AG08395 (cell line): ENCODE measurements at regions not wholly inside any gene's neighbourhood (a gene's known extent, or its start where the extent isn't known, plus 50 kb on each side); places are given as distances from the start of the nearest gene placed in this dataset.

Source experiments
- DNase-seq: peaks from one replicate; pipeline ENCODE4 v3.0.0; 2012; ENCODE audit warnings: mixed read lengths, low spot score

DNA sequence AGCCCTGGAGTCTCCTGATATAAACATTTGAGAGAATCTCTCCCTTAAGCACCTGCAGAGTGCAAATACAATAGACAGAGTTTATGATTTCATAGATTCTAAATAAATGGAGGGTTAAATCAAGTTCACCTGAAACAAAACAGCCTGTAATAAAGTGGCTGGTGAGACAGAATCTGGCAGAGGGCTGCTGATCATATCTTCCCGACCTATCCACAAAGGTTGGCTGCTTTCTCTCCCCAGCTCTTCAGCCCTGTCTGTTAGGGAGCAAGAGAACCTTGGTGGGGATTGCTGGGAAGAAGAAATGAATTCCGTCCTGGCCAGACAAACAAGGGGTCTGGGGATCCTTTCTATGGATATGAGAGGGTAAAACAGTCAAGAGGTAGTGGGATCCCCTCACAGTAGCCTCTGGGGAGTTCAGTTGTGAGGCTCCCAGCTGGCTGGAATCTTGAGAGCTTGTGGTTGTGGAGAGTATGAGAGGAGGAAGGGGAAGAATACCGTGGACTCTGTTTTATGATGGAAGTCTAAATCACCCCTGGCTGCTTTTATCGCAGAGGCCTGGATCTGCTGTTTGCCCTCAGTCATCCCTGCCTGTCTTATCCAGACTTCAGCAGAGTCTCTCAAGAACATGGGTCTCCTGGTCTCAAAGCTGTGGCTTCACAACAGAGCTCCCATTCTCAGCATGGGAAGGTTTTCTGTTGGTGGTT is 451.3 kb downstream of the NTRK3 start:
- DNase-seq: no peak

DNA sequence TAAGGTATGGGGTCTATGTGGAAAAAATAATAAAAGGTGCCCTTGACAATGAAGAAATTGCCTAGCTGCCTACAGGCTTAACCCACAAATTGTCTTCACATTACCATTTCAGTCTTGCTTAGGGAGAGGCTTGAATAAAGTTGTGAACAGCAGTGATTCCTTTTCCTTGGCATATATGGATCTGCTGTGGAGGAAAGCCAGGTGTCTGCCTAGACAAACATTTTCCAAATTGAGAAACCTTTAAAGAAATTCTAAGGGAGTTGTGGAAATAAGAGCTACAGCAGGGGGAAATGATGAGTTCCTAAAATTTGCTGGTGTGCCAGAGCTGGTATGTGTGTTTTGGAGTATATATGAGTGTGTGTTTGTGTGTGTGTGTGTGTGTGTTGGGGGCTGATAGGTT is 452.1 kb downstream of the NTRK3 start:
- no peak for DNase-seq

DNA sequence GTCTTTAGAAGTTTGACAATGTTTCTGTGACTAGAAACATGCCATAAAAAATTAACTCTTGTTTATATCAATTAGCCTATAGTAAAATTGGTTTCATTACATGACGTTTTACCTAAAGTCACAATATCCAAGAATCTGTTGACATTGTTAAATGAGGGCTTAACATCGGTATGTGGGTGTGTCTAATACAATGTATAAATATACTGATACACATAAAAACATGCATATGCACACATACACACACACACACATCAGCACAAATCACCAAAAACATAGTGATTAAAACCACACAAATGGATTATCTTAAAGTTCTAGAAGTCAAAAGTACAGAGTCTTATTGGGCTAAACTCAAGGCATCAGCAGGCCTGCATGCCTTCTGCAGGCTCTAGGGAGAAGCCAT is 456.7 kb downstream of the NTRK3 start:
- no peak for DNase-seq

DNA sequence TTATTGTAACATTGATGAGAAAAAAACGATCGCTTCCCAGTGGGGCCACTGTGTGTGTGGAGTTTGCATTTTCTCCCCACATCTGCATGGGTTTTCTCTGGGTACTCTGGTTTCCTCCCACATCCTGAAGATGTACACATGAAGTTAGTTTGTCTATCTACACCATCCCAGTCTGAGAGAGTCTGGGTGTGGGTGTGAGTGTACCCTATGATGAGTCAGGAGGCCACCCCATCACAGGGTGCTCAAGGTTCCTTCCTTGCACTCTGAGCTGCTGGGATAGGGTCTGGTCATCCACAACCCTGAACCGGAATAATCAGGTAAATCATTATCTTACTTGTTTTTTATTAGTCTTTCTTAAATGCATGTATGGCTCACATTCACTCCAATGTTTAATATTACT is 457.1 kb downstream of the NTRK3 start:
- DNase-seq: no peak

DNA sequence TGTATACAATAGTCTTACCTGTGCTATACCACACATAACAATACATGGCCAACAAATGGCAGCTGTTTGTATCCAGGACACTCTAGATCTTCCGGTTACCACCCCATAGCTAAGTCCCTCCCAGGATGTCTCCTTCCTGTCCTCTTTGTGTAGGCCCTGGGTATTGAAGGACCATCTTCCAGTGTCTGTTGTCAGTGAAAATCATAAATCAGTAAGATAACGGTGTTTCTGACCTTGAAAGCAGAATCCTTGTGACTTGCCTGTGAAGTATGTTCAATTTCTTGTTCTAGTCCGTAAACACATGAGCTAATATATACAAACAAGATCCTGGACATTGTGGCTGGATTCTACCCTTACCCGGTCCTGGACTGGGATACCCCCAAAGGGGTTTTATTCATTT is 462.8 kb downstream of the NTRK3 start:
- no peak for DNase-seq

DNA sequence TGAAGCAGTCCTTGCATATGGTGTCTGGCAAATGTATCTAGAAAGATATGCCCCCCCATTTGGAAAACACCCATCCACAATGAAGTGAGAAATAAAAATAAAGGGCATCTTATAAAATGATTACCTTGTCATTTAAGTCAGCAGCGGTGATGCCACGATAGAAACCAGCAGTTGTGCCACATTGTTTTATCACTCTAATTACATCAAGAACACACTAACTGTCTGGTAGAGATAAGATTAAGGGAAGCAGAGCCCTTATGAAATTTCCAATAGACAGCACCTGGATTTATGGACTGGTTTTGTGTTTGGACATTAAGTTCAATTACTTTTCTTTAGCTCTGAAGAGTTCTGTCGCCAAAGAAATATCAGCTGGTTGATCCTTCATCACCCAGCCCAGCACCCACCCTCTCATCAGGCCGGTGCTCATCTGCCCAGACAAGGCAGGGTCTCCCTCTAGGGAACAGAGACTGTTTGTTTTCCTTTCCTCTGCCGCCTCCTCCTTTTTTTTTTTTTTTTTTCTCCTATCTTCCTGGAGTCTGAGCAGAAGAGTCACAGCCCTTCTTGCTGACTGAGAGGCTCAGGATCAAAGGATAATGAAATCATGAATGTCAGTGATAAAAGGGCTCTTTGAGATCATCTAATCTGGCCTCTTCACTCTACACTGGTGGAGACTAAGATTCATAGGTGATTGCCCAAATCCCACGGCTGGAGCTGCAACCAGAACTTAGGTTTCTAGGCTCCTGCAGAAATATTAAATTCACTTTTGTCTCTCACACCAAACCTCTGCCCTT is 464.1 kb downstream of the NTRK3 start:
- no peak for DNase-seq

DNA sequence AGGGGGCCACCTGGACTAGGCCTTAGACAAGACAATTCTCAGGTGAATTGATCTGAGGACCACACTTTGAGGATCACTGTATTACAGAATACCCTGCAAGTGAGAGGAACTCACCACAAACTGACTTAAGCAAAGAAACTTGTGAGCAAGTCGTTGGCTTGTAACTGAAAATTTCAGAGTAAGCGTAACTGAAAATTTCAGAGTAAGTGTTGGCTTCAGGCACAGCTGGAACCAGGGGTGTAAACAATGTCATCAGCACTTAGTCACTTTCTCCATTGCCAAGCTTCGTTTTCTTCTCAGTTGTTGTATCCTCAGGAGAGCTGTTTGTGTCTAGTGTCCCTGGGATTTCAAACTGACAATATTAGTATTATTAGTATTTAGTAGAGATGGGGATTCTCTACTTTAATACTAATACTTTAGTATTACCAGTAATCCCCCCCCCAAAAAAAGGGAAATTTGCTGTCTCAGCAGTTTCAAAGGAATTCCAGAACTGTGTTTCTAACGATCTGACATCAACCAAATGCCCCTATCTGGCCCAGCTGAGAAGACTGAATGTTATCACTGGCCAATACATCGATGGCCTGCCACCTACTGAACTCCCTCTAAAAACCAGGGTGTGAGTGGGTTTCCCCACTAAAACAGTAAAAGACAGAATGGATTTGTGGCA is 474.4 kb downstream of the NTRK3 start:
- no peak for DNase-seq

DNA sequence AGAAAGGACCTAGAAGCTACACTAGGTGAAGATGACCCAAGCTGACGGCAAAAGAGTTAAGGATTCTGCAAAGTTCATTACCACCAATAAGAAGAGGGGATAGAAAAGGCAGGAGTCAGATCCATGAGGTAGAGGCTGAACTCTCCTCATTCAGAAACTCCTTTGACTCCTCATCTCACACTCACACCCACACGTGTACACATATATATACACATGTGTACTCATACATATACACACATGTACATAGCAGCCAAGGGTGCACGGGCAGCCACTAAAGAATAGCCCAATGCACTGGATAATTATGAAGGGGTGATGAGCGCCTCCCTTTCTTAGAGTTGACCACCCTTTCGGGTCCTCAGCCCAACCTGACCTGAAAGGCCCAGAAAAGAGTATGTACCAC is 476.8 kb downstream of the NTRK3 start:
- no peak for DNase-seq

DNA sequence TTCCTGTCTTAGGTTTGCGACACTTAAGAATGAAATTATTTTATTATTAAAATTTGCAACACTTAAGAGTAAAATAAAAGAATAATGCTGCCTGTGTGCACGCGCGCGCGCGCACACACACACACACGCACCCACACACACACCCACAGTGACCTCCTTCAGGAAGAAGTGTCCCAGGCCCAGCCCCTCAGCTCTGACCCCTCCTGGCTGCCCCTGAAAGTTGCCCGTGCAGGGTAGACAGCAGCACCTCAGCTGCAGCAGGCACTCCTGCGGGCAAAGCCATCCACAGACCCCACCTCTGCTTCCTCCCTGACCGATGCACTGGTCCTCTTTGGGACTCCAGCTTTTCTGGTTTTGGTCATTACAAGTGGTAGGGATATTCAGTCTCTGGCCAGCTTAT is 478.2 kb downstream of the NTRK3 start:
- DNase-seq: no peak

DNA sequence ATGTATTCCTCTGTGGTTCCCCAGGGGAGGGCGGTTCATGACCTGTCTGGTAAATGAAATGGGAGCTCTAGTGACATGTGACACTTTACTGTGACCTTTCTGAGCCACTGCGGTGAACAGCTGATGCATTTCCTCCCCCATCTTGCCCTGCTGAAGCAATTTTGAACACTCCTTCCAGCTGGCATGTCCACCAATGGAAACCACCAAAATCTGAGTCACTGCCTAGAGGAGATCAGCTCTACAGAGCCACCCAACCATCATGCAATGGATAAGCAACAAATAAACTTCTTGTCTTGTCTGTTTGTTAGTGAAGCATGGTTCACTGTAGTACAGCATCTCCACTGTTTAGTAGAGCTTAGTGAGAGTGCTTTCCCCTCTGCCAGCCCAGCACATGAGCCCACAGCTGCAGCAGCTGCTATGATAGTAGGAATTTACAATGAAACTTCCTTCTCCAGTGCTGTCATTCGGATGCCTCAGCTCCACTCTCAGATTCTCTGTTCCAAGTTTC is 479.4 kb downstream of the NTRK3 start:
- DNase-seq: peak; percentile 85

DNA sequence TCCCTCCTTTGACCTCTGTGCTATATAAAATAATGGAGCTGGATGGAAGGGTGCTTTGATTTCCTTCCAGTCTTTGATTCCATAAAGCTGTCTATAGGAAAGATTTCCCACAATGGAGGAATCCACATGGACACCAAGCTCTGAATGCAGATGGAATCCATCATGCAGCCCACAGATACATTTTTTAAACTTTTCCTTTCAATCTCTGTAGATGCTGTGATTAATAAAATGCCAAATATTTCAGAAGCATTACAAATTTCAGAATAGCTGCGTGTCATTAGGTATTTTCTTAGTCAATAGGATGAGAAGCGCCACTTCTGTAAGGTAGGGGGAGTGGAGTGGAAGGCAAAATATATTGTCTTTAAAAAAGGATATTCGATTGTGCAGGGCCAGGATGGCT is 489.0 kb downstream of the NTRK3 start:
- no peak for DNase-seq

DNA sequence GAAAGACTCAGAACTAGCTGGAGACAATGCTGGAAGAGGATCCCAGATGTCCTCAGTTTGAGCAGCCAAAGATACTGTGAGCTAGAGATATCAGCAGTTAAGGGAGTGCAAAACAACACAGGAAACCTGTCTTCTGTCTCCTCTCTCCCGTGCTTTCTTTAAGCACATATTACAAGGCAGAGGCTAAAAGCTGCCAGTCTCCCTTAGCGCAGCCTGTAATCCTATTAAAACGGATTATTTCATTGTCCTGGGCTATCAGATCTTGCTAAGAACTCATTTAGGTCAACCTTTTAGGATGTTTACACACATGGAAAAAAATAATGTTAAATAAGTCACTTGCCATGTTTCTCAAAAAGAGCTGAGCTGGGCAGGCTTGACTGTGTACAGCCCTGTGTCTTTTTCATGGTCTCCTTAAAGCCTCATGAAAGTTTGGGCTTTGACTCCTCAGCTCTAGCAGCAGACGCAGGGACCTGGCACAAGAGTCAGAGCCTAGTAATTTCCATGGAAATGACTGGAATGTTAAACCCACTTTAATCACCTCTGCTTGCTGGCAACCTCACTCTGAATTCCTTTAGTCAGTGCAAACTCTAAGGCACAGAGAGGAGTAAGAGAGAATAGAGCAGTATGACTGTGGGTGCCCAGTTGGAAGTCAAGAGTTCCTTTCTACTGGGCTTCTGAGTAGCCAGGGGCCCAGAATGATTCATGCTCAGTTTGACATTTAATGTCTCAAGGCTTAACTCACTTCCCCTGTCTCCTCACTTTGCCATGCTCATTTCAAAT is 491.9 kb downstream of the NTRK3 start:
- peak; percentile 79 for DNase-seq

DNA sequence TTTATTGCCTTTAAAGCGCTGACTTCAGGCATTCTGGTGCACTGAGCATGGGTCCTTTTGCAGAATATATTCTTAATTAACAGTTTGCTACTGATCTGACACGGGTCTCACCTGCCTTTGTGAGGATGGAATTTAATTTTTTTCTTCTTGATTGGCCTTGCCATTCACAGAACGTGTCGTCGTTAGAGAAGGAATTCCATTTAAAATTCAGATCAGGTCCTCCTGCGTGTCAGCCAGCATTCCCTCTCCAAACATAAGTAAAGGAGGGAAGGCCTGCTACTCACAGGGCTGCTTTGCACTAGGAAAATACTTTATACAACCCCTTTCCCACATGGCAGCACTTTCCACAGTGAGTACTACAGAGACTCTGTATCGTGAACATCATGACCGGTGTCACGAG is 492.7 kb downstream of the NTRK3 start:
- DNase-seq: no peak

DNA sequence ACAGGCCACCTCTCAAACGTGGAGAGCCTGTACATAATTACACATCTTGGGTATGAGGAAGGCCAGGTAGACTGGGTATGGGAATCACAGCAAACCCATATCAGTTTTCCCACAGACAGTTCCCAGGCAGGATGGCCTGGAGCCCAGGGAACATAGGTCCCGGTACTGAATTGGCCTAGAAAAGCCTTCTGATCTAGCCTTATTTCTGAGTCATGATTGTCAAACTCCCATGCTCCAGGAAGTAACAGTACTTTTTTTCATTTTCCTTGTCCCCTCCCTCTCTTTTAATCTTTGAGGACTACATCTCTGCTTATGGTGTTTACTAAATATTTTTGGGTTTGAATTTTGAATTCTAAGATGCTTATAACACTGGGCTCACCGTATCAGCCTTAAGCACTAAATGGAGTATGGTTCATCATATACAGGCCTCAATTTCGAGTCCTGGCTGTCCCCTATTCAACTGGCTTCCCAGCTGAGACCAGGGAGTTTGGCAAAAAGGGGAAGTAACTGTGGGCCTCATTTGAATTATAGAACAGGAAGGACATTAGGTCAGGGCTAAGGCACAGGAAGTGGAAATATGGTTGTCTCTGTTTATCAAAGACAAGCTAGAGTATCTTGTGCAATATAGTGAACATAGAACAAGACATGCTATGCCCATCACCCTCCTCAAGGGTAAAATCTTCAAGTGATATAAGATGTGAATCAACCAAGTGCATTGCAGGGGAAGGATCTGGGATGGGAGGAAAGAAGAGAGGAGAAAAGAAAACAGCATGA is 494.6 kb downstream of the NTRK3 start:
- no peak for DNase-seq

DNA sequence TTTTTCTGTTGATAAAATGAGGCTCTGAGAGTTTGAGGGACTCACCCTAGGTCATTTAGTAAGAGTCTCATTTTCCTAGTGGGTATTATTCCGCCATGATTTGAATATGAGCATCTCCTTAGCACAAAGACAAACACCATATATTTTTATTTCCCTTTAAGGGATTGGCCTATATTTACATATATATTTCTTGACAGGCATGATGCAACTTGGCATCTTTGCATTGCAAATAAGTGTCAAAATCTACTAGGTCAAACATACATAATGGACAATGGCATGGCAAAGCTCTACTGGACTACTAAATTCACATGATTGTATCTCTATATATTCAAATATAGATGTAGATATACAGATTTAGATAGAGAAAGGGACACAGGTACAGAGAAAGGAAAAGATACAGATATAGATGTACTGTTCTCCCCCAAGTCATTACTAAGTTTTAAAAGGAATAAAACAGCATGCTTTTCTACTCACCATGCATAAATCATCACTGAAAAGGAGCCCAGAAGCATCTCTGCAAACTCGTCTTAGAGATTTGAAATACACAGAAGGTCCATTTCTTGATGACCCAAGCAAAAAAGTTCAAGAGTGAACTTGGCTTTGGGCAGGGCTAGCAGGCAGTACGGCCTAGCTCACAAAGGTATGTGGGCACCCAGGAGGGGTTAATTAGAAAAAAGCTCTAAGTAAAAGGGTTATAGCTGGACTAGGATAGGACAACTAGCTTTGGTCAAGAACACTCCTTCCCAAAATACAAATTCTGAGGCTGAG is 495.8 kb downstream of the NTRK3 start:
- no peak for DNase-seq

DNA sequence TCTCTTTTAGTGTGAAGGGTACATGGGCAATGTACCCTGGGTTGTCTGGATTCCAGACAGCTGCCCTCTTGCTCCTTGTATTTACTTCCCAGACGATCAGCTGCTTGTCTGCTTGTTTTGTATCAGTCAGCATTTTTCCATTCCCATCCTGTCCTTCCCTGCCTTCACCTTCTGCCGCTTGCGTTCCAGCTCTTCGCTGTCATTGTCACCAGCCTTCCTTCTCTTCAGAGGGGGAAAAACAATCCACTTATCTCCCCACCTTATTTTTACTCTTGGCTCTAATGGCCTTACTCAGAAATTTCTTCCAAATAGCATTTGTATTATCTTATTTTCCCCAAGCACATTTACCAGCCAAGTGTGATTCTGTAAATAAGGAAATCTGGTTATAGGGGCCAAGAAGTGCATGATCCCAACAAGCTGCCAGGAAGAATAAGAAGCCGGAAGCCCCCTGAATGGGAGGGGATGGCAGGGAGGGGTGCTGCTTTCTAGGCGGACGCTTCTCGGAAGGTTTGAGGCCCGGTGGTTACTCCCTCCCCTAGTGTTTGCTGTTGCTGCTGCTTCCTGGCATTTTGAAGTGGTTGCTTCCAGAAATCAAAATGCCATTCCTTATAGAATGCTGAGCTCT is 497.6 kb downstream of the NTRK3 start:
- DNase-seq: no peak

DNA sequence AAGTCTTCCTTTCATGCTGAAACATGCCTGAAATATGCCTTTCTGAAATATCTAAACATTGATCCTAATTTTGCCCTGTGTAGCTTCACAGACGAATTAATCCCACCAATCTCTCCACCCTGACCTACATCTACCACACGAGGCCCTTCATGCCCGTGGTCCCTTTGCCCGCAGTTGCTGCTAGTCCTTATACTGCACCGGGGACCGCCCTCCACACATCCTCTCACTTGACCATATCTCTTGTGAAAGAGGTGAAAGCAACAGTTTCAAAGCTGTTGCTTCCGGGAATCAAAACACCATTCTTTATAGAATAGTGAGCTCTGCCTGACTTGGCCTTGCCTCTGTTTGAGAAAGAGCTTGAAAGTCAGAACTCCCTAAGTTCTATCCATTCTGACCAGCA is 499.5 kb downstream of the NTRK3 start:
- no peak for DNase-seq

DNA sequence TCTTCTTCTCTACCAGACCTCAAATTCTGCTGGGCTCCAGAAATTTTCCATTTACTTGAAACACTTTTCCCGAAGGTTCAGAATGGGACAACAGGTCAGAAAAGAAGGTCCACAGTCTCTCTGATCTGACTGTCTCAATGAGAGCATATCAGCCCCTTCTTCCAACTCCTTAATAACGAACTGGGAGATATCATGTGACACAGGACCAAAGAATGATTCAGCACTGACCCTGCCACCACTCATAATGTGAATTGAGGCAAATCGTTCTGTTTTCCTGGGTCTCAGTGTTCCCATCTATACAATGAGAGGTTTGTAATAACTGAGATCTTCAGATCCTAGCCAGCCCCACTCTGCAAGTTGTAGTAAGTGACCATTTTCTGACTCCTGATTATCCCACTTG is 500.5 kb downstream of the NTRK3 start:
- no peak for DNase-seq

DNA sequence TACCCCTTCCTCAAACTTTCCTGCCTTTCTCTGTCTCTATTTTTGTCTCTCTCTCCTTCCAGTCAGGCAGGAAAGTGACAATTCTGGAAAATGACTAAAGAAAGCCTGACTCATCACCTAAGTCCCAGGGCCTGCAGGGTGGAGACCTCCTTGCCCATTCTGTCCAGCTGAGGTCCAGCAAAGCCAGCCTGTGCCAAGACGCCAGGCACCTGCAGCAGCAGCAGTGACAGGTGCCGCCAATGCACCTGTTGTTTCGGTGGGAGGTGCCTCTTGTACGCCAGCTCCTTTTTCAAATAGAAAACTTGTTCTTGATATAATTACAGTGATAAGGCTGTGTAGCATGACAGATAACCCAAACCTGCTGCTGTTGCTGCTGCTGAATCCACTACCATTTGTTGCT is 501.3 kb downstream of the NTRK3 start:
- DNase-seq: peak; percentile 20

DNA sequence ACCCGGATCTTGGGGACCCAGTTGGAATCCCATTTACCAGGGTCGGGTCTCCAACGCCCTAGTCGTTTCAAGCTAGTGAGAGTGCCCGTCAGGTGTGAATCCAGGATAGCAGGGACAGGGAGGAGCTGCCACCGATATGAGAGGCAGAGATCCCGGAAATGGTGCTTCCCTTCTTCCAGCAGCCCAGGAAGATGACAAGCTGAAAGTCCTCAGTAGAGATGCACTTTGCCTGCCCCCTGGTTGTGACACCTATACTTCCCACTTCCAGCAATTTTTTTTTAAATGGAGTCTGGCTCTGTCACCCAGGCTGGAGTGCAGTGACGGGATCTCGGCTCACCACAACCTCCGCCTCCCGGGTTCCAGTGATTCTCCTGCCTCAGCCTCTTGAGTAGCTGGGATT is 503.0 kb downstream of the NTRK3 start:
- DNase-seq: no peak
